Esophagus squamous epithelium (tissue), 4 donors: ENCODE measurements at regions not wholly inside any gene's neighbourhood (a gene's known extent, or its start where the extent isn't known, plus 50 kb on each side); places are given as distances from the start of the nearest gene placed in this dataset.

Experiments used
- CTCF ChIP-seq, 6 experiments: fragments of 450-650 bp in 4 of 6; fragments of 200-600 bp in 2 of 6; sonication (generic) in 2 of 6; IDR thresholded peaks; one replicate each; pipeline ENCODE4 v1.5.1; 2016 to 2019; ENCODE audit warnings: antibody characterized with exemption in 6 of 6, mild to moderate bottlenecking in 4 of 6, moderate library complexity in 4 of 6
- POLR2A ChIP-seq, 4 donors: fragments of 450-650 bp; IDR thresholded peaks; one replicate each; pipeline ENCODE4 v1.6.1; 2017; ENCODE audit warnings: antibody characterized with exemption in 4 of 4, mild to moderate bottlenecking in 4 of 4, moderate library complexity in 3 of 4

DNA sequence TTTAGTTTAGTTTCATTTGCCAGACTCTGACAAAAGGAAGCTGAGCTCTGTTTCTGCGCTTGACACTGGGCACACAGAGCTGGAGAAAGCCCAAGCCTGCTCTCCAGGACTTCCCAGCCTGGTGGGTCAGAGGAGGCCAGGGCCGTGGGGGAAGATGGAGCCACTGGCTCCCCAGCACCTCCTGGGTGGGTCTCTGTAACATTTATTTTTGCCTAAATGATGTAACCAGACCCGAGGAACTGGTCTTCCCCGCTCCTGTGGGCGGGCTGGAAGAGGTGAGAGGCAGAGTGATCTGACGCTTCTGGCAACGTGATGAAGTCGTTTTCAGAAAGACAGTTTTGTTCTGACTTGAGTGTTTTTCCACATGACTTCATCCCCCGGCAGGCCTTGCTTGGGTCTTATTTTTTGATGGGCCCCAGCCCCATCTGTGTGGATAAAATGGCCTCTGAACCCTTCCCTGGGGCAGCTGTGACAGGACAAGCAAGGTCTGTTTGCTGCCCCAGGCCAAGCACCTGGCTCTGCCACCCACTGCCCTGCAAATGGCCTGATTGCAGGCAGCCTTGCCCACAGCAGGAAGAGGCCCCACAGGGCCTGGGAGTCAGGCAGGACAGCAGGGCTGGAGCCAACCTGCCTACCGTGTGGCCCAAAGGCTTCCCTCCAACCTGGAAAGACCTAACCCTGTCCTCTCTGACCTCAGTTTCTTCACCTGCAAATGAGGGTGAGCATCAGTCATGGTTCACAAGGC, 304.9 kb upstream of the ZMIZ1 start:
- TF ChIP-seq CTCF (IDR thresholded peaks at IDR 0.05) (no peak), POLR2A (IDR thresholded peaks at IDR 0.05) (no peak)
